ENCODE measurements at regions not wholly inside any gene's neighbourhood (a gene's known extent, or its start where the extent isn't known, plus 50 kb on each side); places are given as distances from the start of the nearest gene placed in this dataset.
A peak's percentile ranks its signal among the peaks of the same experiment; 100 is the strongest.

GRCh38 chr9:95807326-95807947 lies 68.1 kb upstream of the ERCC6L2 start (continued):
- TF ChIP-seq FOXP4 (CRISPR knock-in tag; IDR thresholded peaks at IDR 0.05) (0 out of 2 replicates have a peak, but pooled peaks have one; percentile 42), ZNF589 (CRISPR knock-in tag; conservative IDR thresholded peaks at IDR 0.05) (no peak), MEF2D (CRISPR knock-in tag; IDR thresholded peaks at IDR 0.05) (0 out of 2 replicates have a peak, but pooled peaks have one; percentile 32), JUN (CRISPR knock-in tag; IDR thresholded peaks at IDR 0.05) (no peak), PAXIP1 (CRISPR knock-in tag; conservative IDR thresholded peaks at IDR 0.05) (peak; percentile 72), FOXA1 (IDR thresholded peaks at IDR 0.05) (no peak), FOXA1 (CRISPR knock-in tag; IDR thresholded peaks at IDR 0.05) (peak; percentile 75), NR2C2 (CRISPR knock-in tag; IDR thresholded peaks at IDR 0.05; ENCODE audit: borderline replicate concordance) (0 out of 2 replicates have a peak, but pooled peaks have one; percentile 35), SAP130 (CRISPR knock-in tag; IDR thresholded peaks at IDR 0.05; ENCODE audit: low read depth) (peak; percentile 43), TEAD3 (CRISPR knock-in tag; optimal IDR thresholded peaks at IDR 0.05; ENCODE audit: borderline replicate concordance) (peak; percentile 55), POGZ (CRISPR knock-in tag; IDR thresholded peaks at IDR 0.05) (0 out of 2 replicates have a peak, but pooled peaks have one; percentile 51), LCORL (IDR thresholded peaks at IDR 0.05) (no peak), LCORL (CRISPR knock-in tag; IDR thresholded peaks at IDR 0.05) (peak; percentile 71), SOX6 (IDR thresholded peaks at IDR 0.05) (no peak), SOX6 (CRISPR knock-in tag; IDR thresholded peaks at IDR 0.05) (peak; percentile 58), HNF4A (CRISPR knock-in tag; IDR thresholded peaks at IDR 0.05) (peak; percentile 92), PITX1 (CRISPR knock-in tag; IDR thresholded peaks at IDR 0.05) (no peak), HNF4G (IDR thresholded peaks at IDR 0.05; ENCODE audit: borderline replicate concordance, low read depth, low read length) (peak; percentile 77), HNF4G (CRISPR knock-in tag; IDR thresholded peaks at IDR 0.05; ENCODE audit: borderline replicate concordance, low read depth) (peak; percentile 75; the same call in 1 of the 2 replicates), RXRA (CRISPR knock-in tag; IDR thresholded peaks at IDR 0.05) (peak; percentile 53; the same call in 1 of the 2 replicates)

Measured in HepG2 (cell line).